Hepatocyte (in vitro differentiated cells): ENCODE measurements at regions not wholly inside any gene's neighbourhood (a gene's known extent, or its start where the extent isn't known, plus 50 kb on each side); places are given as distances from the start of the nearest gene placed in this dataset.

Source experiments
- DNase-seq: peaks from one replicate; pipeline ENCODE4 v3.0.0-alpha.2; 2016; ENCODE audit warnings: low spot score
- H2AFZ ChIP-seq: fragments of 200-600 bp; sonication (generic); 2 replicates; pipeline ENCODE4 v1.6.0; 2016; ENCODE audit warnings: antibody characterized with exemption, mild to moderate bottlenecking
- H3K27ac ChIP-seq: fragments of 200-600 bp; sonication (generic); 2 replicates; pipeline ENCODE4 v1.5.1; 2016; ENCODE audit warnings: mild to moderate bottlenecking
- H3K27me3 ChIP-seq: fragments of 200-600 bp; sonication (generic); 2 replicates; pipeline ENCODE4 v1.6.1; 2016
- H3K36me3 ChIP-seq: fragments of 200-600 bp; sonication (generic); replicated peaks from 2 replicates; pipeline ENCODE4 v1.5.1; 2016; ENCODE audit warnings: low read depth; ENCODE audit not compliant: insufficient read depth
- H3K4me1 ChIP-seq: fragments of 200-600 bp; sonication (generic); 2 replicates; pipeline ENCODE4 v1.5.1; 2016; ENCODE audit warnings: mild to moderate bottlenecking, moderate library complexity; ENCODE audit not compliant: insufficient read depth
- H3K4me2 ChIP-seq: fragments of 200-600 bp; sonication (generic); 2 replicates; pipeline ENCODE4 v1.6.0; 2016
- H3K4me3 ChIP-seq: fragments of 200-600 bp; sonication (generic); 2 replicates; pipeline ENCODE4 v1.5.1; 2016; ENCODE audit warnings: mild to moderate bottlenecking
- H3K79me2 ChIP-seq: fragments of 200-600 bp; sonication (generic); 2 replicates; pipeline ENCODE4 v1.6.0; 2017; ENCODE audit warnings: mild to moderate bottlenecking
- H3K9me2 ChIP-seq: fragments of 200-600 bp; sonication (generic); replicated peaks from 2 replicates; pipeline ENCODE4 v1.6.0; 2017; ENCODE audit warnings: mild to moderate bottlenecking; ENCODE audit not compliant: insufficient read depth
- H3K9me3 ChIP-seq: fragments of 200-600 bp; sonication (generic); 2 replicates; pipeline ENCODE4 v1.5.1; 2016; ENCODE audit warnings: low read depth, mild to moderate bottlenecking
- H4K20me1 ChIP-seq: fragments of 200-600 bp; sonication (generic); 2 replicates; pipeline ENCODE4 v1.6.0; 2016; ENCODE audit warnings: mild to moderate bottlenecking; ENCODE audit not compliant: insufficient read depth, poor library complexity, severe bottlenecking
- EZH2 ChIP-seq: fragments of 200-600 bp; sonication (generic); IDR thresholded peaks from 2 replicates; pipeline ENCODE4 v1.6.1; 2016; ENCODE audit warnings: antibody characterized with exemption, mild to moderate bottlenecking, borderline replicate concordance
- EZH2phosphoT487 ChIP-seq: fragments of 200-600 bp; sonication (generic); IDR thresholded peaks from one replicate; pipeline ENCODE4 v1.6.1; 2018; ENCODE audit warnings: antibody characterized with exemption, mild to moderate bottlenecking, low read depth, moderate library complexity; ENCODE audit not compliant: unreplicated experiment, severe bottlenecking
- WGBS: methylation state at CpG from one replicate; pipeline ENCODE4 v1.1.6; 2016; ENCODE audit warnings: low lambda C conversion rate; ENCODE audit errors: missing lambda C conversion rate; 5-methylcytosine and 5-hydroxymethylcytosine counted together
- TF ChIP-seq, protein P1 (sequence below): fragments of 200-600 bp; sonication (generic); IDR thresholded peaks from 2 replicates; pipeline ENCODE4 v1.5.1; 2016; ENCODE audit warnings: antibody characterized with exemption, mild to moderate bottlenecking; ENCODE audit not compliant: poor library complexity

- H4K20me1 ChIP-seq, result no peaks in the 10 kb centered on the region
- WGBS, result 98% methylated on average over 12 of the region's 12 CpGs
- H2AFZ ChIP-seq, result no peak overlapping the region
- no peaks in the 10 kb centered on the region for H3K79me2 ChIP-seq
- no peaks in the 10 kb centered on the region for H3K9me3 ChIP-seq
- DNase-seq, result no peak
- no peak overlapping the region for H3K4me2 ChIP-seq
- no peak overlapping the region for H3K4me3 ChIP-seq
- no peak overlapping the region for H3K27ac ChIP-seq
- no peaks in the 10 kb centered on the region for H3K4me1 ChIP-seq
- no peaks in the 10 kb centered on the region for H3K36me3 ChIP-seq
- no peaks in the 10 kb centered on the region for H3K27me3 ChIP-seq
- H3K9me2 ChIP-seq, result no peaks in the 10 kb centered on the region
- TF ChIP-seq EZH2, result no peak
- TF ChIP-seq EZH2phosphoT487, result no peak
- TF ChIP-seq, protein P1, sequence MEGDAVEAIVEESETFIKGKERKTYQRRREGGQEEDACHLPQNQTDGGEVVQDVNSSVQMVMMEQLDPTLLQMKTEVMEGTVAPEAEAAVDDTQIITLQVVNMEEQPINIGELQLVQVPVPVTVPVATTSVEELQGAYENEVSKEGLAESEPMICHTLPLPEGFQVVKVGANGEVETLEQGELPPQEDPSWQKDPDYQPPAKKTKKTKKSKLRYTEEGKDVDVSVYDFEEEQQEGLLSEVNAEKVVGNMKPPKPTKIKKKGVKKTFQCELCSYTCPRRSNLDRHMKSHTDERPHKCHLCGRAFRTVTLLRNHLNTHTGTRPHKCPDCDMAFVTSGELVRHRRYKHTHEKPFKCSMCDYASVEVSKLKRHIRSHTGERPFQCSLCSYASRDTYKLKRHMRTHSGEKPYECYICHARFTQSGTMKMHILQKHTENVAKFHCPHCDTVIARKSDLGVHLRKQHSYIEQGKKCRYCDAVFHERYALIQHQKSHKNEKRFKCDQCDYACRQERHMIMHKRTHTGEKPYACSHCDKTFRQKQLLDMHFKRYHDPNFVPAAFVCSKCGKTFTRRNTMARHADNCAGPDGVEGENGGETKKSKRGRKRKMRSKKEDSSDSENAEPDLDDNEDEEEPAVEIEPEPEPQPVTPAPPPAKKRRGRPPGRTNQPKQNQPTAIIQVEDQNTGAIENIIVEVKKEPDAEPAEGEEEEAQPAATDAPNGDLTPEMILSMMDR, result no peak
These were observed 741.3 kb downstream of the RNF144A start for GRCh38 chr2:7658486-7658885.

GRCh38 chr2:7660816-7661215 is 743.6 kb downstream of the RNF144A start:
- H3K9me2 ChIP-seq, result no peaks in the 10 kb centered on the region
- H3K27ac ChIP-seq, result no peak overlapping the region
- no peaks in the 10 kb centered on the region for H3K79me2 ChIP-seq
- DNase-seq, result no peak
- TF ChIP-seq, protein P1, result no peak
- TF ChIP-seq EZH2, result no peak
- TF ChIP-seq EZH2phosphoT487, result no peak
- no peaks in the 10 kb centered on the region for H3K9me3 ChIP-seq
- H4K20me1 ChIP-seq, result no peaks in the 10 kb centered on the region
- no peak overlapping the region for H3K4me3 ChIP-seq
- no peaks in the 10 kb centered on the region for H3K36me3 ChIP-seq
- WGBS, result 68% methylated on average over 2 of the region's 2 CpGs
- no peaks in the 10 kb centered on the region for H3K27me3 ChIP-seq
- no peak overlapping the region for H3K4me2 ChIP-seq
- no peak overlapping the region for H2AFZ ChIP-seq
- H3K4me1 ChIP-seq, result no peaks in the 10 kb centered on the region

GRCh38 chr2:7661502-7661901 is 744.3 kb downstream of the RNF144A start:
- Histone ChIP-seq H2AFZ (no peak overlapping the region), H3K36me3 (no peaks in the 10 kb centered on the region), H3K79me2 (no peaks in the 10 kb centered on the region), H3K4me1 (no peaks in the 10 kb centered on the region), H3K27ac (no peak overlapping the region), H4K20me1 (no peaks in the 10 kb centered on the region), H3K4me3 (no peak overlapping the region), H3K4me2 (no peak overlapping the region), H3K9me3 (no peaks in the 10 kb centered on the region), H3K9me2 (no peaks in the 10 kb centered on the region), H3K27me3 (no peaks in the 10 kb centered on the region)
- TF ChIP-seq EZH2 (no peak), EZH2phosphoT487 (no peak)
- TF ChIP-seq, protein P1, result no peak
- DNase-seq, result no peak
- WGBS, result 70% methylated on average over 5 of the region's 5 CpGs

DNA sequence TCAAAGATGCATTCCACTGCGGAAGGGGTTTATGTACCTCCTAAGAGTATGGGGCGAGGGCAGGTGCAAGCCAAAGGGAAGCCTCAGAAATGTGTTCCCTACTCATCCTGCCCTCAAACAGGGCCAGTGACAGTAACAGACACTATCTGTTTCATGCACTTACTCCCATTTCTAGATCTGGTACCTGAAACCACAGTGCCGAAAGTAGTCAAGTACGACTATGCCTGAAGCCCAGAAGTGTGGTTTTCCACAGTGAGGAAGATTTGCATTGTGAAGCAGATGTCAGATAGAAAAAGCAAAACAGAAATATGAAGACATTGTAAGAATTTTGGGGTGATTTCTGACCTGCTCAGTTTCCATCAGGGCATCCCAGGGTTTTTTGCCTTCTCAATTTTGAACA is 748.7 kb downstream of the RNF144A start:
- Histone ChIP-seq H3K27ac (no peak overlapping the region), H3K4me3 (no peak overlapping the region), H3K9me2 (no peaks in the 10 kb centered on the region), H2AFZ (no peak overlapping the region), H3K4me1 (no peaks in the 10 kb centered on the region), H3K36me3 (no peaks in the 10 kb centered on the region), H3K9me3 (no peaks in the 10 kb centered on the region), H3K27me3 (no peaks in the 10 kb centered on the region), H3K79me2 (no peaks in the 10 kb centered on the region), H3K4me2 (no peak overlapping the region), H4K20me1 (no peaks in the 10 kb centered on the region)
- TF ChIP-seq EZH2, result no peak
- TF ChIP-seq, protein P1, result no peak
- no peak for TF ChIP-seq EZH2phosphoT487
- DNase-seq, result no peak
- WGBS, result 99% methylated on average over 4 of the region's 4 CpGs
